Right lobe of liver (tissue), 4 donors: ENCODE measurements at regions not wholly inside any gene's neighbourhood (a gene's known extent, or its start where the extent isn't known, plus 50 kb on each side); places are given as distances from the start of the nearest gene placed in this dataset.

Source experiments
- POLR2A ChIP-seq: fragments of 450-650 bp; IDR thresholded peaks from one replicate; pipeline ENCODE4 v1.6.1; 2017; ENCODE audit warnings: antibody characterized with exemption, mild to moderate bottlenecking
- TF ChIP-seq, protein P1 (sequence below), 4 donors: fragments of 200-600 bp in 3 of 4; fragments of 450-650 bp in 1 of 4; IDR thresholded peaks; one replicate each; pipeline versions ENCODE4 v1.5.1 to v1.8.0; 2016 to 2022; ENCODE audit warnings: antibody characterized with exemption in 4 of 4, mild to moderate bottlenecking in 2 of 4
- donor health status: DM: no; HTN: no; CAD: no.
- donor health status: DM: no; HTN: no; CAD: no.
- donor health status: DM: no; HTN: yes; CAD: no.

DNA sequence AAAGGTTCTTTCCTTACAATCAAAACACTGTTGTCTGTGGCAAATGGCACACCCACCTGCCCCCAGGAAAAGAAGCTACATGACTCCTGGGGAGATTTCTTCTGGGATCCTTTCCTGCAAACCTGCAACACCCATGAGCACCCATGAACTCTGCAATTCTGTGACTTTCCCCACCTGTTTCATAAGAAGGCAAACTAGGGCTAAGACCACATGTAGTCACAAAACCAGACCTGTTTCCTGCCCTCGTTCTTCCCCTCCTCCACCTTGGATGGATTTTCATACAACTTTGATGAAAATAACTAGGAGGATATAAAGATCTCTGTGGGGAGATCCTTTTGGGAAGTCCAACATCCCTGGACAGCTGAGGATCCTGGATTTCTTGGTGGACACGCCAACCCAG, 1084.7 kb downstream of the BCL11B start:
- no peak for TF ChIP-seq POLR2A
- TF ChIP-seq, protein P1, sequence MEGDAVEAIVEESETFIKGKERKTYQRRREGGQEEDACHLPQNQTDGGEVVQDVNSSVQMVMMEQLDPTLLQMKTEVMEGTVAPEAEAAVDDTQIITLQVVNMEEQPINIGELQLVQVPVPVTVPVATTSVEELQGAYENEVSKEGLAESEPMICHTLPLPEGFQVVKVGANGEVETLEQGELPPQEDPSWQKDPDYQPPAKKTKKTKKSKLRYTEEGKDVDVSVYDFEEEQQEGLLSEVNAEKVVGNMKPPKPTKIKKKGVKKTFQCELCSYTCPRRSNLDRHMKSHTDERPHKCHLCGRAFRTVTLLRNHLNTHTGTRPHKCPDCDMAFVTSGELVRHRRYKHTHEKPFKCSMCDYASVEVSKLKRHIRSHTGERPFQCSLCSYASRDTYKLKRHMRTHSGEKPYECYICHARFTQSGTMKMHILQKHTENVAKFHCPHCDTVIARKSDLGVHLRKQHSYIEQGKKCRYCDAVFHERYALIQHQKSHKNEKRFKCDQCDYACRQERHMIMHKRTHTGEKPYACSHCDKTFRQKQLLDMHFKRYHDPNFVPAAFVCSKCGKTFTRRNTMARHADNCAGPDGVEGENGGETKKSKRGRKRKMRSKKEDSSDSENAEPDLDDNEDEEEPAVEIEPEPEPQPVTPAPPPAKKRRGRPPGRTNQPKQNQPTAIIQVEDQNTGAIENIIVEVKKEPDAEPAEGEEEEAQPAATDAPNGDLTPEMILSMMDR (IDR thresholded peaks at IDR 0.05) = no peak
